SU-DHL-6 (cell line): ENCODE measurements at regions not wholly inside any gene's neighbourhood (a gene's known extent, or its start where the extent isn't known, plus 50 kb on each side); places are given as distances from the start of the nearest gene placed in this dataset.

ENCODE experiments used
- EZH2phosphoT487 ChIP-seq: fragments of 200-600 bp; sonication (generic), shearing (Covaris generic); conservative IDR thresholded peaks from 2 replicates; pipeline ENCODE4 v1.6.1; 2018; ENCODE audit warnings: mild to moderate bottlenecking, antibody characterized with exemption, low read length, moderate library complexity, mixed read lengths
- TF ChIP-seq, protein P1 (sequence below): fragments of 200-600 bp; sonication (generic); IDR thresholded peaks from one replicate; pipeline ENCODE4 v1.5.1; 2017; ENCODE audit warnings: antibody characterized with exemption, mild to moderate bottlenecking, low read length, moderate library complexity; ENCODE audit not compliant: insufficient read depth, poor library complexity, severe bottlenecking

- TF ChIP-seq, protein P1, sequence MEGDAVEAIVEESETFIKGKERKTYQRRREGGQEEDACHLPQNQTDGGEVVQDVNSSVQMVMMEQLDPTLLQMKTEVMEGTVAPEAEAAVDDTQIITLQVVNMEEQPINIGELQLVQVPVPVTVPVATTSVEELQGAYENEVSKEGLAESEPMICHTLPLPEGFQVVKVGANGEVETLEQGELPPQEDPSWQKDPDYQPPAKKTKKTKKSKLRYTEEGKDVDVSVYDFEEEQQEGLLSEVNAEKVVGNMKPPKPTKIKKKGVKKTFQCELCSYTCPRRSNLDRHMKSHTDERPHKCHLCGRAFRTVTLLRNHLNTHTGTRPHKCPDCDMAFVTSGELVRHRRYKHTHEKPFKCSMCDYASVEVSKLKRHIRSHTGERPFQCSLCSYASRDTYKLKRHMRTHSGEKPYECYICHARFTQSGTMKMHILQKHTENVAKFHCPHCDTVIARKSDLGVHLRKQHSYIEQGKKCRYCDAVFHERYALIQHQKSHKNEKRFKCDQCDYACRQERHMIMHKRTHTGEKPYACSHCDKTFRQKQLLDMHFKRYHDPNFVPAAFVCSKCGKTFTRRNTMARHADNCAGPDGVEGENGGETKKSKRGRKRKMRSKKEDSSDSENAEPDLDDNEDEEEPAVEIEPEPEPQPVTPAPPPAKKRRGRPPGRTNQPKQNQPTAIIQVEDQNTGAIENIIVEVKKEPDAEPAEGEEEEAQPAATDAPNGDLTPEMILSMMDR = no peak
- TF ChIP-seq EZH2phosphoT487 = no peak
Observed at GRCh38 chr11:119903389-119903788, 174.4 kb upstream of the NECTIN1 start.
